ENCODE measurements at regions not wholly inside any gene's neighbourhood (a gene's known extent, or its start where the extent isn't known, plus 50 kb on each side); places are given as distances from the start of the nearest gene placed in this dataset.

GRCh38 chr5:138666226-138666742 is 86.9 kb upstream of the CTNNA1 start:
- no peak for TF ChIP-seq CTCF (IDR thresholded peaks at IDR 0.05)
- TF ChIP-seq POLR2A (IDR thresholded peaks at IDR 0.05), result no peak

Data from stomach (tissue), 4 donors.